ENCODE measurements at regions not wholly inside any gene's neighbourhood (a gene's known extent, or its start where the extent isn't known, plus 50 kb on each side); places are given as distances from the start of the nearest gene placed in this dataset.

DNA sequence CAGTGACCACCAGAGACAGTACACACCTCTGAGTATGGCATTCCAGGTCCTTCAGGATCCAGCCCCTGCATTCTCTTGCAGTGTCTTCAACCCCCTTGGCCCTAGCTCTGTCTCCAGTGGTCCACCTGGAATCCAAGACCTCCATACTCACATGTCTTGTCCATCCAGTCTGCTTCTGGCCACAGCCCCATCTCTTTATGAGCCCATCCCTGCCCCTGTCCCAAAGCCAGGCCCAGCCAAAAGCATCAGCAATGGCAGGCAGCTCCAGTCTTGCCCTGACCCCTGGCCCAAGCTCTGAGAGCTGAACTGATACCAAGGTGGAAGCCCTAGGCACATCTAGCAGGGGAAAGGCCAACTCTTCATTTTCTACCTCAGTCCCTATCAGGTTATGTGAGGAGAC lies 119.6 kb upstream of the PTPRT start:
- no peaks in the 10 kb centered on the region for H3K9me2 ChIP-seq (ENCODE audit: insufficient read depth, low read length)
- H3K27ac ChIP-seq (ENCODE audit: low read length): no peak overlapping the region
- H3K36me3 ChIP-seq (ENCODE audit: insufficient read depth, low read length): no peaks in the 10 kb centered on the region
- H3K9ac ChIP-seq (ENCODE audit: low read length): no peak overlapping the region
- H3K4me2 ChIP-seq (ENCODE audit: low read length): no peak overlapping the region
- H2AFZ ChIP-seq (ENCODE audit: low read depth, low read length): no peak overlapping the region
- H3F3A ChIP-seq (ENCODE audit: insufficient read depth, low read length, poor library complexity, severe bottlenecking): no peaks in the 10 kb centered on the region
- no peak for TF ChIP-seq MXI1 (conservative IDR thresholded peaks at IDR 0.05; ENCODE audit: poor library complexity, severe bottlenecking)
- TF ChIP-seq, protein P1, sequence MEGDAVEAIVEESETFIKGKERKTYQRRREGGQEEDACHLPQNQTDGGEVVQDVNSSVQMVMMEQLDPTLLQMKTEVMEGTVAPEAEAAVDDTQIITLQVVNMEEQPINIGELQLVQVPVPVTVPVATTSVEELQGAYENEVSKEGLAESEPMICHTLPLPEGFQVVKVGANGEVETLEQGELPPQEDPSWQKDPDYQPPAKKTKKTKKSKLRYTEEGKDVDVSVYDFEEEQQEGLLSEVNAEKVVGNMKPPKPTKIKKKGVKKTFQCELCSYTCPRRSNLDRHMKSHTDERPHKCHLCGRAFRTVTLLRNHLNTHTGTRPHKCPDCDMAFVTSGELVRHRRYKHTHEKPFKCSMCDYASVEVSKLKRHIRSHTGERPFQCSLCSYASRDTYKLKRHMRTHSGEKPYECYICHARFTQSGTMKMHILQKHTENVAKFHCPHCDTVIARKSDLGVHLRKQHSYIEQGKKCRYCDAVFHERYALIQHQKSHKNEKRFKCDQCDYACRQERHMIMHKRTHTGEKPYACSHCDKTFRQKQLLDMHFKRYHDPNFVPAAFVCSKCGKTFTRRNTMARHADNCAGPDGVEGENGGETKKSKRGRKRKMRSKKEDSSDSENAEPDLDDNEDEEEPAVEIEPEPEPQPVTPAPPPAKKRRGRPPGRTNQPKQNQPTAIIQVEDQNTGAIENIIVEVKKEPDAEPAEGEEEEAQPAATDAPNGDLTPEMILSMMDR (IDR thresholded peaks at IDR 0.05; ENCODE audit: poor library complexity, severe bottlenecking): no peak
- no peak for TF ChIP-seq EZH2 (IDR thresholded peaks at IDR 0.05; ENCODE audit: borderline replicate concordance, insufficient read depth, low read length, poor library complexity, severe bottlenecking)
- no peak for TF ChIP-seq TAF1 (IDR thresholded peaks at IDR 0.05; ENCODE audit: low read depth)
- no peak for TF ChIP-seq EP300 (conservative IDR thresholded peaks at IDR 0.05; ENCODE audit: poor library complexity, severe bottlenecking)
- TF ChIP-seq, protein P2, sequence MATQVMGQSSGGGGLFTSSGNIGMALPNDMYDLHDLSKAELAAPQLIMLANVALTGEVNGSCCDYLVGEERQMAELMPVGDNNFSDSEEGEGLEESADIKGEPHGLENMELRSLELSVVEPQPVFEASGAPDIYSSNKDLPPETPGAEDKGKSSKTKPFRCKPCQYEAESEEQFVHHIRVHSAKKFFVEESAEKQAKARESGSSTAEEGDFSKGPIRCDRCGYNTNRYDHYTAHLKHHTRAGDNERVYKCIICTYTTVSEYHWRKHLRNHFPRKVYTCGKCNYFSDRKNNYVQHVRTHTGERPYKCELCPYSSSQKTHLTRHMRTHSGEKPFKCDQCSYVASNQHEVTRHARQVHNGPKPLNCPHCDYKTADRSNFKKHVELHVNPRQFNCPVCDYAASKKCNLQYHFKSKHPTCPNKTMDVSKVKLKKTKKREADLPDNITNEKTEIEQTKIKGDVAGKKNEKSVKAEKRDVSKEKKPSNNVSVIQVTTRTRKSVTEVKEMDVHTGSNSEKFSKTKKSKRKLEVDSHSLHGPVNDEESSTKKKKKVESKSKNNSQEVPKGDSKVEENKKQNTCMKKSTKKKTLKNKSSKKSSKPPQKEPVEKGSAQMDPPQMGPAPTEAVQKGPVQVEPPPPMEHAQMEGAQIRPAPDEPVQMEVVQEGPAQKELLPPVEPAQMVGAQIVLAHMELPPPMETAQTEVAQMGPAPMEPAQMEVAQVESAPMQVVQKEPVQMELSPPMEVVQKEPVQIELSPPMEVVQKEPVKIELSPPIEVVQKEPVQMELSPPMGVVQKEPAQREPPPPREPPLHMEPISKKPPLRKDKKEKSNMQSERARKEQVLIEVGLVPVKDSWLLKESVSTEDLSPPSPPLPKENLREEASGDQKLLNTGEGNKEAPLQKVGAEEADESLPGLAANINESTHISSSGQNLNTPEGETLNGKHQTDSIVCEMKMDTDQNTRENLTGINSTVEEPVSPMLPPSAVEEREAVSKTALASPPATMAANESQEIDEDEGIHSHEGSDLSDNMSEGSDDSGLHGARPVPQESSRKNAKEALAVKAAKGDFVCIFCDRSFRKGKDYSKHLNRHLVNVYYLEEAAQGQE (IDR thresholded peaks at IDR 0.05; ENCODE audit: borderline replicate concordance): no peak
- no peak for TF ChIP-seq SMC3 (conservative IDR thresholded peaks at IDR 0.05; ENCODE audit: poor library complexity)
- H3K9me3 ChIP-seq (ENCODE audit: low read length): peaks cover 3% of the 10 kb centered on the region
- H3K79me2 ChIP-seq (replicated peaks; ENCODE audit: insufficient read depth, low read length): no peaks in the 10 kb centered on the region
- no peaks in the 10 kb centered on the region for H3K27me3 ChIP-seq (ENCODE audit: insufficient read depth, low read depth, low read length)
- no peak overlapping the region for H3K4me3 ChIP-seq (ENCODE audit: low read length)
- no peaks in the 10 kb centered on the region for H4K20me1 ChIP-seq (ENCODE audit: insufficient read depth)

- no peaks in the 10 kb centered on the region for H3K9me2 ChIP-seq (ENCODE audit: insufficient read depth, low read length)
- H4K20me1 ChIP-seq (ENCODE audit: insufficient read depth): no peaks in the 10 kb centered on the region
- H3K27ac ChIP-seq (ENCODE audit: low read length): no peak overlapping the region
- peaks cover 5% of the 10 kb centered on the region for H3K9me3 ChIP-seq (ENCODE audit: low read length)
- no peak overlapping the region for H3K4me3 ChIP-seq (ENCODE audit: low read length)
- H3K36me3 ChIP-seq (ENCODE audit: insufficient read depth, low read length): no peaks in the 10 kb centered on the region
- H2AFZ ChIP-seq (ENCODE audit: low read depth, low read length): no peak overlapping the region
- H3K4me2 ChIP-seq (ENCODE audit: low read length): no peak overlapping the region
- TF ChIP-seq, protein P2 (IDR thresholded peaks at IDR 0.05; ENCODE audit: borderline replicate concordance): no peak
- TF ChIP-seq RAD21 (conservative IDR thresholded peaks at IDR 0.05) (no peak), MXI1 (conservative IDR thresholded peaks at IDR 0.05; ENCODE audit: poor library complexity, severe bottlenecking) (no peak), TAF1 (IDR thresholded peaks at IDR 0.05; ENCODE audit: low read depth) (no peak), POLR2AphosphoS5 (IDR thresholded peaks at IDR 0.05) (no peak), EZH2 (IDR thresholded peaks at IDR 0.05; ENCODE audit: borderline replicate concordance, insufficient read depth, low read length, poor library complexity, severe bottlenecking) (no peak), SMC3 (conservative IDR thresholded peaks at IDR 0.05; ENCODE audit: poor library complexity) (no peak), EP300 (conservative IDR thresholded peaks at IDR 0.05; ENCODE audit: poor library complexity, severe bottlenecking) (no peak)
- TF ChIP-seq, protein P1 (IDR thresholded peaks at IDR 0.05; ENCODE audit: poor library complexity, severe bottlenecking): no peak
- no peaks in the 10 kb centered on the region for H3F3A ChIP-seq (ENCODE audit: insufficient read depth, low read length, poor library complexity, severe bottlenecking)
- no peaks in the 10 kb centered on the region for H3K27me3 ChIP-seq (ENCODE audit: insufficient read depth, low read depth, low read length)
- H3K79me2 ChIP-seq (replicated peaks; ENCODE audit: insufficient read depth, low read length): no peaks in the 10 kb centered on the region
- no peak overlapping the region for H3K9ac ChIP-seq (ENCODE audit: low read length)
Observed at GRCh38 chr20:43306837-43307236, 117.1 kb upstream of the PTPRT start.

All from neural cell (in vitro differentiated cells).